Right lobe of liver (tissue), 4 donors: ENCODE measurements at regions not wholly inside any gene's neighbourhood (a gene's known extent, or its start where the extent isn't known, plus 50 kb on each side); places are given as distances from the start of the nearest gene placed in this dataset.

Experiments
- CTCF ChIP-seq, 4 donors: fragments of 200-600 bp in 3 of 4; fragments of 450-650 bp in 1 of 4; IDR thresholded peaks; one replicate each; pipeline versions ENCODE4 v1.5.1 to v1.8.0; 2016 to 2022; ENCODE audit warnings: antibody characterized with exemption in 4 of 4, mild to moderate bottlenecking in 2 of 4
- POLR2A ChIP-seq: fragments of 450-650 bp; IDR thresholded peaks from one replicate; pipeline ENCODE4 v1.6.1; 2017; ENCODE audit warnings: antibody characterized with exemption, mild to moderate bottlenecking
- donor health status: DM: no; HTN: no; CAD: no.
- donor health status: DM: no; HTN: no; CAD: no.
- donor health status: DM: no; HTN: yes; CAD: no.

GRCh38 chr5:118778941-118779340, 209.4 kb downstream of the DTWD2 start:
- TF ChIP-seq CTCF (IDR thresholded peaks at IDR 0.05) (no peak), POLR2A (no peak)
